GM18867 (cell line): ENCODE measurements at regions not wholly inside any gene's neighbourhood (a gene's known extent, or its start where the extent isn't known, plus 50 kb on each side); places are given as distances from the start of the nearest gene placed in this dataset.

ENCODE experiments used
- ATAC-seq: cut with Tn5 transposase; IDR thresholded peaks from one replicate; pipeline ENCODE4 v1.9.1; 2021; ENCODE audit warnings: mild to moderate bottlenecking, moderate library complexity; ENCODE audit not compliant: unreplicated experiment

DNA sequence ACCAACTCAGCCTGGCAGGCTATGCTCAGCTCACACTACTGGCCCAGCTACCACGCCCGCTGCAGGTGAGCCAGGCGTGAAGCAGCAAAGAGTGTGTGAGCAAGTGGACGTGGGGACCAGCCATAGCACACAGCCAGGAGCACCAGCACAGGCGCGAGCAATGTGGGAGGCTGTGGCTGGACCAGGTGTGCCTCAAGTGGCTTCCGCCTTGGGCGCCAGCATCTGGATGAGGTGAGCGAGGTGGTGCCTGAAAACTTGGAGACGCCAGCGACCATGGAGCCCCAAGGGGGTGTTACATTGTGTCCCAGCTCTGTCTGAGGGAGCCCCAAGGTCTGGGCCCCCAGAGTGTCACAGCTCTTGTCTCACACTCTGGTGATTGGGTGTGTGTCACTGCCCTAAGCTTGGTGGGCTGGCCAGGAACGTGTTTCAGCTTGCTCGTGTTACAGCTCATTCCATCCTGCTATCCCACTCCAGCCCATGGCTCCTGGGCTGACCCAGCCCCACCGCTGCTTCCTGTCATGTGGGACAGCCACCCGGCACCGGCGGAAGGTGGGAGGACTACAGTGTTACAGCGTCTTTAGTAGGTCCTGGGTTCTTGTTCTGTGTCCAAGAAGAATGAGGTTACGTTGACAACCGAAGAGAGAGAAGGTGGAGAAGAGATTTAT lies 508.0 kb upstream of the MMS22L start:
- no peak for ATAC-seq

GRCh38 chr6:97805596-97805995 lies 522.6 kb upstream of the MMS22L start:
- ATAC-seq, result no peak

GRCh38 chr6:97812940-97813339 lies 529.9 kb upstream of the MMS22L start:
- ATAC-seq, result no peak

DNA sequence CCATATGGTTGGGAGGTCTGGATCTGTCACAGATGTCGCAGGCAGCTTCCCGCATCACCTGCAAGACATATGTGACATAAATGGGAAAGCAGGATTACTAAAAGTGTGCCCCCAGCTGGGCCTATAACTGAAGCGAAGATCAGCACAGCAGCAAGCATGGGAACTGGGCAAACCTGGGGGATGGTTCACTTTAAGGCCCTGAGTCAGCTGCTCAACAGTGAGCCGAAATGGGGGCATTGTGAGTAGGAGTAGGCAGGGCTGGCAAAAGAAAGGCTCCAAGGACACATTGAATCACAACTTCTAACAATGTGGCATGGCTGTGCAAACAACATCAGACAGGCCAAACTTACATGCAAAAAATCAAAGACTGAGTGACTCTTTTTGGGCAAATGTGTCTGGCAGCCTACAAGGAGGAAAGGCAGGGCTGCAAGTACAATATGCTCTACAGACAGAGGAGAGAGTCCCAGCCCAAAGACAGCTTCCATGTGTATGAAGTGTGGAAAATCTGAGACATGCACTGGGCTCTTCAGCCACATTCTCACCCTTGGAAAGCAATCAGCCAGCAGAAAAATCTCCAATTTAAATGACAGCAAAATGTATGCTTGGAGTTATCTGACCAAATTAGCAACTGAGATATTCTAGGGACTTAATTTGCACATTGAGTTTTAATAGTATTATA lies 531.0 kb upstream of the MMS22L start:
- ATAC-seq, result no peak

GRCh38 chr6:97815301-97815812 lies 532.3 kb upstream of the MMS22L start:
- no peak for ATAC-seq

- ATAC-seq, result no peak
Measured at GRCh38 chr6:97816526-97816925, 533.5 kb upstream of the MMS22L start.

- no peak for ATAC-seq
Measured at GRCh38 chr6:97819710-97820109, 536.7 kb upstream of the MMS22L start.

GRCh38 chr6:97820400-97820799 lies 537.4 kb upstream of the MMS22L start:
- no peak for ATAC-seq

DNA sequence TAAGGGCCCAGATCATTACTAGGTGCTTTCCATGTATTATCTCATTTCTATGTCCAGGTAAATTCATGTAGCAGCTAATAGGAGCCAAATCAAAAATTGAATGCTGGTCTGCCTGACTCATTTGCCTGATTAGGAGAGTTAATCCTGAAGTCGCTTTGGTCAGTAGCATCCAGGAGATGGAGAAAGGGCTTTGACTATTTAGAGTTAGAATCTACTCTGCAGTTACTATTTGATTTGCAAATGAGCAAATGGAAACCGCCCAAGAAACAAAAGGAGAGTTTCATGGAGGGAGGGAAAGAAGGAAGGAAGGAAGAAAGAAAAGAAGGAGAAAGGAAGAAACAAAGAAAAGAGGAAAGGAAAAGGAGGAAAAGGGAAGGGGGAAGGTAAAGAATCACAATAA lies 539.6 kb upstream of the MMS22L start:
- ATAC-seq, result no peak

DNA sequence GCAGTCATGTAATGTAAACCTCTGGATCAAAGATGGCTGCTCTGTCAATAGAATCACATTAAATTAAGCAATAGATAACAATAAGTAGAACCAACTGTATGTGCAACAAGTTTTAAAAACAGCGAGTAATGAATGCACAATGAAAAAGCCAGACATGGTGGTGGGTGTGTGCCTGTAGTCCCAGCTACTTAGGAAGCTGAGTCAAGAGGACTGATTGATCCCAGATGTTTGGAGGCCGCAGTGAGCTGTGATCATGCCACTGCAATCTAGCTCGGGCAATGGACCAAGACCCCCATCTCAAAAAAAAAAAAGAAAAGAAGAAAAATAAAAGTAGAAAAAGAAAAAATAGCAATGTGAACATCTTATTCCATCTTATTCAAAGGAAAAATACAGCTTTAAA lies 558.7 kb upstream of the MMS22L start:
- ATAC-seq, result no peak

GRCh38 chr6:97842521-97842920 lies 559.5 kb upstream of the MMS22L start:
- no peak for ATAC-seq

DNA sequence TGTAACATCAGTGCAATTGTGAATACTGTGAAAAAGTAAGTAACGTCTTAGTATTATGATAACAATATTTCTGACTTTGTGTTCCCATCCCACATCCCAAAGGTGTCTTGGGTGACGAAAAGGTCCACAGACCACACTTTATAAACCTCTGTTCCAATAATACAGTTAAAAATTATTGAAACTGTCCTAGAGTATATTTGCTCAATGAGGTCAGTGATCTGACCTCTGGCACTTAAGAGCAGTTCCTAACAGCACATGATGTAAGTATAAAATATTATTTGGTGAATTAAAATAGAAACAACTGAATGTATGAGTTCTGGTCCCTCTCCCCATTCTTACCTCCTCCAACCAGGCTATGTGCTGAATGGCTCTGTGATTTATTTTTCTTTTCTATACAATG lies 566.4 kb upstream of the MMS22L start:
- no peak for ATAC-seq

GRCh38 chr6:97850458-97851212 lies 567.6 kb upstream of the MMS22L start:
- no peak for ATAC-seq

DNA sequence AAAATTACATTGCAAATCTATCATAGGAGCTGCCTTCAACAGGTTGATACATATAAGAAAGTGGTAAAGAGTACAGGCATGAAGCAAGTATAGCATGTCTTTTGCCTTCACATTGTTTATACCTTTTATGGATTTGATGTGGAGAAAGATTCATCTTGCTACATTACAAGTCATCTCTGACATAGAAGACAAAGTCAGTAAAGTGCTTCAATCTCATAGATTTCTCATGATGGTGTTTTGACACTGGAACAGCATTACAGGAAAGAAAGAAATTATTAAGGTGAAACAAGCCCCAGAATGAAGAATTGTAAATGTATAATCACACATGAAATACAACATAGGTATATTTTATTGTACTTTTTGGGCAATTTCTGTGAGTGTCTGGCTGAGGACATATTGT lies 580.7 kb upstream of the MMS22L start:
- ATAC-seq, result no peak

DNA sequence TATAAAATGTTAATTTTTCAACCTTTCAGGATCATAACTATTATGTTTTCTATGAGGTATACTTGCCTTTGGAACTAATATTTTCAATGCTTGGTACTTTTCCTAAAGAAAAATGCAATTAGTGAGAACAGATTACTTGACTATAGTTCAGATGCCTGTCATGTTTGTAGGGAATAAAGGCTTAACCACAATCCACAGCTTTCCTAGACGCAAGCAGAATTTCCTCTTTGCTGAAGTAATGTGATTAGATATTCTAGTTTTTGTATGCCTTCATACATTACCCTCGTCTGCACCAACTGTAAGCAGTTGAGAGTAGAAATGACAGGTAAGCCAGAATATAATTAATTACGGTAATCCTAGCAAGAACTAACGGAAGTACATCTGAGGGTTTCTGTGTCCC lies 581.4 kb upstream of the MMS22L start:
- ATAC-seq, result no peak

DNA sequence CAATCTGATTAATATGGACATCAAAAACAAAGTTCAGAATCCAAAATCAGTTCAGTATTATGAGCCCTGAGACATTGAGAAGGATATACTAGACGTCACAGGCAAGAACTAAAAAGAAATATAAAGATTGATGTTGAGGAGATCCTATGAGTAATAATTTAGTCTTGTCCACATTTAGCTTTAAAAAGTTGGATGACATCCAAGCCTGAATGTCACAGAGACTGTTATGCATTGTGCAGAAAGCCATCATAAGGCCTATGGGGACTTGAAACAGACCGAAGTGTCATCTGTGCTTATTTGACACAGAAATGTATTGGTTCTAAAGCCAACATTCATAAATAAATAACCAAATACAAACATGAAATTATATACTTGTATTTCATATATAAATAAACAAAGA lies 581.8 kb upstream of the MMS22L start:
- ATAC-seq, result no peak

- ATAC-seq, result no peak
Measured at GRCh38 chr6:97865612-97866011, 582.6 kb upstream of the MMS22L start.

GRCh38 chr6:97866616-97867015 lies 583.6 kb upstream of the MMS22L start:
- no peak for ATAC-seq

DNA sequence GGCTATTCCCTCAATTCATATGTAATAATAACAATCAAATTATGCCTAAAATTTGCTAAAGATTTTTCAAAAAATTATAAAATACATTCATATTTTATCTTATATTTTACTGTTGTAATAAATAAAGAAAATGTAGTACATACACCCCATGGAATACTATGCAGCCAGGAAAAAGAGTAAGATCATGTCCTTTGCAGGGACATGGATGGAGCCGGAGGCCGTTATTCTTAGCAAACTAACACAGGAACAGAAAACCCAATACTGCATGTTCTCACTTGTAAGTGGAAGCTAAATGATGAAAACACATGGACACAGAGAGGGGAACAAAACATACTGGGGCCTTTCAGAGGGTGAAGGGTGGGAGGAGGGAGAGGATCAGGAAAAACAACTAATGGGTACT lies 584.2 kb upstream of the MMS22L start:
- no peak for ATAC-seq

DNA sequence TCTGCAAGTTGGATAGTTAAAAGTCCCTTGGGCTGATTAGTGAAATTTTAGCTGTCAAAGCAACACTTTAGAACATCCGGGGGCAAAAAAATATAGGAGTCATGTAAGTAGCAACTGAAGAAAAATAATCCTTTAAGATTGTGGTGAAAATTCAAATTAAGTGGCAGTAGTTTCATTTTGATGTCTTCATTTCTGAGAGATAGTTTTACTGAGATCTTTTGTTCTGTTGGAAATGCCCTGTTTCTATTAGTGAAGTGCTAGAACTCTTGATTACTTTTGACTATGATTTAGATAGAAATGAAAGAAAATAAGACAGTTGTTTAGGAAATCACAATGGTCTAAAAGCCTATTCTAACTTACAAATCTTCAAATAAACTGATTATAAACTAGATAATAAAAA lies 587.3 kb upstream of the MMS22L start:
- ATAC-seq, result no peak

DNA sequence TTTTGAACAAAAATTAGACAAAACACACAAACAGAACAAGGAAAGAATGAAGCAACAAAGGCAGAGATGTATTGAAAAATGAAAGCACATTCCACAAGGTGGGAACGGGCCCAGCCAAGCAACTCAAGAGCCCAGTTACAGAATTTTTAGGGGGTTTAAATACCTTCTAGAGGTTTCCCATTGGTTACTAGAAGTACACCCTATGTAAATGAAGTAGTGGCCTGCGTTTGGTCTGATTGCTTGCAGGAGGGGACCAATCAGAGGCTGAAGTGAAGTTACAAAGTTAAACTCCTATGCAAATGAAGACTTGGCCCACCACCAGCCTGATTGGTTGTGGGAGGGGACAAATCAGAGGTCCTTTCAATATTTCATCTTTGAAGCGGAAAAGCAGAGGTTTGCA lies 593.7 kb upstream of the MMS22L start:
- no peak for ATAC-seq

GRCh38 chr6:97882755-97883154 lies 599.7 kb upstream of the MMS22L start:
- ATAC-seq, result no peak
